ENCODE measurements at regions not wholly inside any gene's neighbourhood (a gene's known extent, or its start where the extent isn't known, plus 50 kb on each side); places are given as distances from the start of the nearest gene placed in this dataset.

GRCh38 chr12:107393043-107393717 lies 292.4 kb upstream of the PWP1 start:
- H3K27ac ChIP-seq (ENCODE audit: low read depth in 2 of 2, low read length in 2 of 2), result no peak overlapping the region
- H3K4me1 ChIP-seq (ENCODE audit: control insufficient read depth in 2 of 2, insufficient read depth in 2 of 2, low read length in 2 of 2), result no peaks in the 10 kb centered on the region
- H3K27me3 ChIP-seq (ENCODE audit: control insufficient read depth in 2 of 2, insufficient read depth in 2 of 2, low read length in 2 of 2), result no peaks in the 10 kb centered on the region
- no peaks in the 10 kb centered on the region for H3K9me3 ChIP-seq (ENCODE audit: control insufficient read depth in 2 of 2, low read length in 2 of 2)
- H3K9ac ChIP-seq (ENCODE audit: low read depth in 1 of 2, low read length in 2 of 2), result no peak overlapping the region
- no peaks in the 10 kb centered on the region for H3K36me3 ChIP-seq (ENCODE audit: control insufficient read depth in 2 of 2, insufficient read depth in 2 of 2, low read length in 2 of 2)
- H3K4me3 ChIP-seq (ENCODE audit: low read length in 2 of 2), result no peak overlapping the region

- Histone ChIP-seq H3K4me3 (ENCODE audit: low read length in 2 of 2) (no peak overlapping the region), H3K36me3 (ENCODE audit: control insufficient read depth in 2 of 2, insufficient read depth in 2 of 2, low read length in 2 of 2) (no peaks in the 10 kb centered on the region), H3K9me3 (ENCODE audit: control insufficient read depth in 2 of 2, low read length in 2 of 2) (no peaks in the 10 kb centered on the region), H3K4me1 (ENCODE audit: control insufficient read depth in 2 of 2, insufficient read depth in 2 of 2, low read length in 2 of 2) (no peaks in the 10 kb centered on the region), H3K27me3 (ENCODE audit: control insufficient read depth in 2 of 2, insufficient read depth in 2 of 2, low read length in 2 of 2) (peaks cover 0 to 2% of the 10 kb centered on the region in 2 donors), H3K27ac (ENCODE audit: low read depth in 2 of 2, low read length in 2 of 2) (no peak overlapping the region), H3K9ac (ENCODE audit: low read depth in 1 of 2, low read length in 2 of 2) (no peak overlapping the region)
Observed at GRCh38 chr12:107394693-107395092, 290.9 kb upstream of the PWP1 start.

DNA sequence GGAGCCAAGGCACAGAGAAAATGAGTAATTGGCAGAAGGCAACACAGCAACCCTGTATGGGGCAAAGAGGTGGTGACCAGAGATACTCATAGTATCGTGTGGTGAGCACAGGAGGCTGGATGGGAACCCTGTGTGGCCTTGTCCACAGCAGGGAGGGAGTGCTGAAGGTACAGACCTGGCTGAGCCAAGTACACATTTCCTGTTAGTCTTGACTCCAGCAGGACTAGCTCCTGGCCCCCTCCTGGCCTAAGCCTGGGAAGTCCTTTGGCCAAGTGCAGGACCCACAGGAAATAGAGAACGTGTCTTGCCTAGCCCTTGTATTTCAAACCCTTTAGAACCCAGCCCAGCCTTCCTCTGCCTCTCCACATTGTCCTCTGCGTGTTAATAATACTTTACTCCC lies 289.8 kb upstream of the PWP1 start:
- Histone ChIP-seq H3K36me3 (ENCODE audit: control insufficient read depth in 2 of 2, insufficient read depth in 2 of 2, low read length in 2 of 2) (no peaks in the 10 kb centered on the region), H3K4me1 (ENCODE audit: control insufficient read depth in 2 of 2, insufficient read depth in 2 of 2, low read length in 2 of 2) (no peaks in the 10 kb centered on the region), H3K9me3 (ENCODE audit: control insufficient read depth in 2 of 2, low read length in 2 of 2) (no peaks in the 10 kb centered on the region), H3K9ac (ENCODE audit: low read depth in 1 of 2, low read length in 2 of 2) (no peak overlapping the region), H3K27ac (ENCODE audit: low read depth in 2 of 2, low read length in 2 of 2) (no peak overlapping the region), H3K27me3 (ENCODE audit: control insufficient read depth in 2 of 2, insufficient read depth in 2 of 2, low read length in 2 of 2) (peaks cover 0 to 2% of the 10 kb centered on the region in 2 donors), H3K4me3 (ENCODE audit: low read length in 2 of 2) (no peak overlapping the region)

- Histone ChIP-seq H3K4me1 (ENCODE audit: control insufficient read depth in 2 of 2, insufficient read depth in 2 of 2, low read length in 2 of 2) (no peaks in the 10 kb centered on the region), H3K9me3 (ENCODE audit: control insufficient read depth in 2 of 2, low read length in 2 of 2) (no peaks in the 10 kb centered on the region), H3K4me3 (ENCODE audit: low read length in 2 of 2) (no peak overlapping the region), H3K36me3 (ENCODE audit: control insufficient read depth in 2 of 2, insufficient read depth in 2 of 2, low read length in 2 of 2) (no peaks in the 10 kb centered on the region), H3K9ac (ENCODE audit: low read depth in 1 of 2, low read length in 2 of 2) (no peak overlapping the region), H3K27ac (ENCODE audit: low read depth in 2 of 2, low read length in 2 of 2) (no peak overlapping the region), H3K27me3 (ENCODE audit: control insufficient read depth in 2 of 2, insufficient read depth in 2 of 2, low read length in 2 of 2) (peaks cover 0 to 2% of the 10 kb centered on the region in 2 donors)
Observed at GRCh38 chr12:107396991-107397390, 288.6 kb upstream of the PWP1 start.

DNA sequence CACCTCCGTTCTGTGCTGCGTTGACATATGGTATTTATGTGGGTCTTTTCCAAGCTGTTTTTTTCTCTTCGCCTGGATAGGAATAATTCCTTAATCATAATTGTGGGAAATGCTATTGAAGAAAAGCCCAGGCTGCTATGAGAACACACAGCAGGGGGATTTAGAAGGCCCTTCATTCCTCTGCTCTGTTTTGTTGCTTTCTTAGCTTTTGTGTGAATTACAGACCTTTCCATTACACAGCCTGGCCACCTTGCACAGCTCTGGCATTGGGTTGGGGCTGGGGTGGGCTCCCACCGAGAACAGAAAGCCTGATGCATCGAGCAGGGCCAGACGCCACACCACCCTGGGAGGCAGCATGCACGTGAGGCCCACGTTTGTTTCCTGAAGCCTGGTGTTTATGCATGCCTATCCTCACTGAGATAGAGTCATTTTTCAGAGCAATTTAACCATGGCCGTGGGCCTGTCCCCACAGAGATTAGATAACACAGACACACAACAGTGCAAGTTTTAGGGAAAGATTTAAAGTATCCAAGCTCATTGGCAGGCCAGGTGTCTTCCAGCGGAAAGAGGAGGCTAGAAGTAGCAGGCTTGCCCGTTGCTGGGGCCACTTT lies 287.6 kb upstream of the PWP1 start:
- no peak overlapping the region for H3K27ac ChIP-seq (ENCODE audit: low read depth in 2 of 2, low read length in 2 of 2)
- no peak overlapping the region for H3K9ac ChIP-seq (ENCODE audit: low read depth in 1 of 2, low read length in 2 of 2)
- H3K36me3 ChIP-seq (ENCODE audit: control insufficient read depth in 2 of 2, insufficient read depth in 2 of 2, low read length in 2 of 2), result no peaks in the 10 kb centered on the region
- H3K4me3 ChIP-seq (ENCODE audit: low read length in 2 of 2), result no peak overlapping the region
- no peaks in the 10 kb centered on the region for H3K4me1 ChIP-seq (ENCODE audit: control insufficient read depth in 2 of 2, insufficient read depth in 2 of 2, low read length in 2 of 2)
- H3K9me3 ChIP-seq (ENCODE audit: control insufficient read depth in 2 of 2, low read length in 2 of 2), result no peaks in the 10 kb centered on the region
- peaks cover 0 to 2% of the 10 kb centered on the region in 2 donors for H3K27me3 ChIP-seq (ENCODE audit: control insufficient read depth in 2 of 2, insufficient read depth in 2 of 2, low read length in 2 of 2)

DNA sequence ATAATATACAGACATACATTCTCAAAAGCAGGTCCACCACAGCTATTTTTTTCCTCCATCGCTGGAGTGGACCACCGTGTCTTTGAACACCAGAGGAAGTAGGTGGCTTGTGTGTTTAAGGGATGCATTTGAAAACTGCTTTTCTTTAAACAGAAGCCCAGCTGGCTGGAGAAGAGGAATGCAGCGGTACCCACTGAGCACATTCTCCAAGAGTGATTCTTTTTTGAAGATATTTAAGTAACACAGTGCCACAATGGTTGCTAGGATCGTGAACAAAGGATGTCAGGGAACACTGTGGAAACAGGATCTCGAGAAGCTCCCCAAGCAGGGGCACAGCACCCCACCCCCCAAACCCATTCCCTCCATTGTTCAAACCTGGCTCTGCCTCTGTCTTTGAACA lies 286.6 kb upstream of the PWP1 start:
- Histone ChIP-seq H3K4me1 (ENCODE audit: control insufficient read depth in 2 of 2, insufficient read depth in 2 of 2, low read length in 2 of 2) (no peaks in the 10 kb centered on the region), H3K9me3 (ENCODE audit: control insufficient read depth in 2 of 2, low read length in 2 of 2) (no peaks in the 10 kb centered on the region), H3K4me3 (ENCODE audit: low read length in 2 of 2) (no peak overlapping the region), H3K27ac (ENCODE audit: low read depth in 2 of 2, low read length in 2 of 2) (no peak overlapping the region), H3K36me3 (ENCODE audit: control insufficient read depth in 2 of 2, insufficient read depth in 2 of 2, low read length in 2 of 2) (no peaks in the 10 kb centered on the region), H3K9ac (ENCODE audit: low read depth in 1 of 2, low read length in 2 of 2) (no peak overlapping the region), H3K27me3 (ENCODE audit: control insufficient read depth in 2 of 2, insufficient read depth in 2 of 2, low read length in 2 of 2) (peaks cover 0 to 2% of the 10 kb centered on the region in 2 donors)

GRCh38 chr12:107400686-107401447 lies 284.7 kb upstream of the PWP1 start:
- no peaks in the 10 kb centered on the region for H3K9me3 ChIP-seq (ENCODE audit: control insufficient read depth in 2 of 2, low read length in 2 of 2)
- H3K27me3 ChIP-seq (ENCODE audit: control insufficient read depth in 2 of 2, insufficient read depth in 2 of 2, low read length in 2 of 2), result peaks cover 0 to 2% of the 10 kb centered on the region in 2 donors
- H3K27ac ChIP-seq (ENCODE audit: low read depth in 2 of 2, low read length in 2 of 2), result no peak overlapping the region
- H3K9ac ChIP-seq (ENCODE audit: low read depth in 1 of 2, low read length in 2 of 2), result no peak overlapping the region
- H3K4me1 ChIP-seq (ENCODE audit: control insufficient read depth in 2 of 2, insufficient read depth in 2 of 2, low read length in 2 of 2), result no peaks in the 10 kb centered on the region
- H3K4me3 ChIP-seq (ENCODE audit: low read length in 2 of 2), result no peak overlapping the region
- H3K36me3 ChIP-seq (ENCODE audit: control insufficient read depth in 2 of 2, insufficient read depth in 2 of 2, low read length in 2 of 2), result no peaks in the 10 kb centered on the region

DNA sequence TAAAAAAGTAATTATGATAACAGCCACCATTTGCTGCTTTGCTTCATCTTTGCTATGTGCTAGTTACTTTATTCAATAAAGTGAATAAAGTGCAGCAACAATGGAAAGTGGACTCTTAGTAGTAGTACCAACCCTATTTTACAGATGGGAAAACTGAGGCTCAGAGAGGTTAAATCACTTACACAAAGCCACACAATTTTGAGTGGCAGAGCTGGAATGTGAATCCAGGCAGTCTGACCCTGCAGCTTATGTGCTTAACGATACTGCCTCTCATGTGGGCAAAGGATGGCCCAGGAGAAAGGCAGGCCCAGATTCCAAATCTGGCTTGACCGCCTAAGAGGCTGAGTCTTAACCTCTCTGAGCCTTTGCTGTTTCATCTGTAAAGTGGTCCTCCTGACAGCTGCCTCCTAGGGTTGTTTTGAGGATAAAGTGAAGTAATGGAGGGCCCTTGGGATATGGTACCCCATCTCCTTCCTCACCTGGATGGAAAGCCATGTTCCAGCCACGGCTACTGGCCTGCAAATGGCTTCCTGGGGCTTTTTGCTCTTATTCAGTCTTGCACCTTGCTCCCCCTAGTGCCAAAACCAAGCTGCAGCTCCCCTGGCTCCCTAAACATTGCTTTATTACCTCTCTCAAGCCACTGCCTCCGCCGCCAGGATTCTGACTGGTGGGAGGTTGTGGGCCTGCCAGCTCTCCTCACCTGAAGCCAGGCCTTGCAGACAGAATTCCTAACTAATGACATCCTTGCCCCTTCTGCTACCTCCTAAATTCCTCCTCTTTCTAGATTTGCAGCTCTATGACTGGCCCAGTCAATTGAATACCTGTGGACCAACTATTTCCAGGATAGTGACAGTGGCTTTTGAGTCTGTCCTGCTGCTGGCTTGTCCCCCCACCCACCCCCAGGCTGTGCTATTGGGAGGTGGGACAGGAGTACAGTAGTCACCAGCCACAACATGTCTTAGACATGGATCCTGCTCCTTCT lies 283.3 kb upstream of the PWP1 start:
- H3K9me3 ChIP-seq (ENCODE audit: control insufficient read depth in 2 of 2, low read length in 2 of 2), result no peaks in the 10 kb centered on the region
- H3K27ac ChIP-seq (ENCODE audit: low read depth in 2 of 2, low read length in 2 of 2), result no peak overlapping the region
- no peaks in the 10 kb centered on the region for H3K36me3 ChIP-seq (ENCODE audit: control insufficient read depth in 2 of 2, insufficient read depth in 2 of 2, low read length in 2 of 2)
- H3K4me1 ChIP-seq (ENCODE audit: control insufficient read depth in 2 of 2, insufficient read depth in 2 of 2, low read length in 2 of 2), result no peaks in the 10 kb centered on the region
- H3K9ac ChIP-seq (ENCODE audit: low read depth in 1 of 2, low read length in 2 of 2), result no peak overlapping the region
- H3K27me3 ChIP-seq (ENCODE audit: control insufficient read depth in 2 of 2, insufficient read depth in 2 of 2, low read length in 2 of 2), result peaks cover 0 to 2% of the 10 kb centered on the region in 2 donors
- no peak overlapping the region for H3K4me3 ChIP-seq (ENCODE audit: low read length in 2 of 2)

DNA sequence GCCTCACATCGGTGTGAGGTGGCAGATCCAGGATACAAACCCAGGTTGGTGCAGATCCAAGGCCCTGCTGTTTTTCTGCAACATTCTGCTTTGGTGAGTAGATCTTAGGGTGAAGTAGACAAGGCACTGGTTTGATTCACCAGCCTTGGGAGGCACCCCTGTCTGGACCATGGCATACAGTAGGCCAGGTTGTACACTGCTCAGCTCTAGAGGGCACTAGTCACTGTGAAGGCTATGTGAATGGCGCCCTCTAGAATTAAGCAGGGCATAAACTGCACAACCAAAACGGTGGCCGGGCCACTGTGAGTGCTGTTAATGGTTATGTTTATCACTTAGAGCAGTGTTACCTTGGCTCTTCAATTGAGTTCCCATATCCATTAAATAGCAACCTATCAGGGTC lies 280.6 kb upstream of the PWP1 start:
- no peaks in the 10 kb centered on the region for H3K9me3 ChIP-seq (ENCODE audit: control insufficient read depth in 2 of 2, low read length in 2 of 2)
- no peak overlapping the region for H3K27ac ChIP-seq (ENCODE audit: low read depth in 2 of 2, low read length in 2 of 2)
- H3K27me3 ChIP-seq (ENCODE audit: control insufficient read depth in 2 of 2, insufficient read depth in 2 of 2, low read length in 2 of 2), result peaks cover 0 to 2% of the 10 kb centered on the region in 2 donors
- H3K4me3 ChIP-seq (ENCODE audit: low read length in 2 of 2), result no peak overlapping the region
- no peaks in the 10 kb centered on the region for H3K4me1 ChIP-seq (ENCODE audit: control insufficient read depth in 2 of 2, insufficient read depth in 2 of 2, low read length in 2 of 2)
- no peak overlapping the region for H3K9ac ChIP-seq (ENCODE audit: low read depth in 1 of 2, low read length in 2 of 2)
- H3K36me3 ChIP-seq (ENCODE audit: control insufficient read depth in 2 of 2, insufficient read depth in 2 of 2, low read length in 2 of 2), result no peaks in the 10 kb centered on the region

All from mucosa of rectum (tissue), 2 donors.